EL (cell line): ENCODE measurements at regions not wholly inside any gene's neighbourhood (a gene's known extent, or its start where the extent isn't known, plus 50 kb on each side); places are given as distances from the start of the nearest gene placed in this dataset.
A peak's percentile ranks its signal among the peaks of the same experiment; 100 is the strongest.

Experiments
- DNase-seq: peaks from one replicate; pipeline ENCODE4 v3.0.0-alpha.2; 2016

DNA sequence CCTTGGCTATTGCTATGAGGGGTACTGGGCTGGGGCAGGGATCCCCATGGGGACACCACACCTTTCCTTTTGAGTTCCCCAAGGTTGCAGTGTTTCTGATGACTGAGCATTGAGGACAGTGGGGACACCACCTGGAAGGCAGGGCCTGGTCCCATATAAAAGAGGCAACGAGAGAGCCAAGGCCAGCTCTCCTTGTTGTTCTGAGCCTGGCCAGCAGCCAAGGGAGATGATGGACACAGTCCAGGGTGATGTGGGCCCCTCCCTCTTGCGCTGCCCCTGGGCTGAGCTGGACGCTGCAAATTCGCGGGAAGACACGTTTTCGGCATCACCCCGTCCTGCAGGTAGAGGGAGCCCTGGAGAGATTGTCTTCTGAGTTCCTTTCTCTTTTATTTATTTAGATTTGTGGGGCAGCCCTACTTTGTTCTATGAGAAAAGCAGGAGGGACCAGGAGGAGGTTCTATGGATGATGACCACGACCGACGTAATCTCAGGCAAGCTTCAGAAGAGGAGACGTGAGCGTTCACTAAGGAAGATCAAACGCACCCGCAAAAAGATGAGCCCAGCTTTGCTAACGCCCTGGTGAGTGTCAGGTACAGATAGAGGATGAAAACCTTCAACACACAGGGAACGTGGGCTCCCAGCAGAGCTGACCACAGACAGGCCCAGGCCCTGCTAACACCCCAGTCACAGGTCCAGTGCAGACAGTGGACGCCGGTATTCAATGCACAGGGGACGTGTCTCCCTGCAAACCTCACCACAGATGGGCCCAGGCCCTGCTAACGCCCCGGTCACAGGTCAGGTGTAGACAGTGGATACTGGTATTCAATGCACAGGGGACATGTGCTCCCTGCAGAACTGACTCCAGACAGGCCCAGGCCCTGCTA lies 97.4 kb downstream of the SHOX start:
- DNase-seq: peak; percentile 7

DNA sequence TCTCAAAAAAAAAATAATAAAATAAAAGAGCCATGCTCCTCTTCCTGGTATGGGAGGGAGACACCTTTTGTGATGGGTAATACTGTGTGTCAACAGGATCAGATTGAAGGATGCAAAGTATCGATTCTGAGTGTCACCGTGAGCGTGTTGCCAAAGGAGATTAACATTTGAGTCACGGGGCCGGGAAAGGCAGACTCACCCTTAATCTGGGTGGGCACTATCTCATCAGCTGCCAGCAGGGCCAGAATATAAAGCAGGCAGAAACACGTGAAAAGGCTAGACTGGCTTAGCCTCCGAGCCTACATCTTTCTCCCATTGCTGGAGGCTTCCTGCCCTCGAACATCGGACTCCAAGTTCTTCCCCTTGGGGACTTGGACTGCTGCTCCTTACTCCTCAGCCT lies 95.4 kb downstream of the SHOX start:
- no peak for DNase-seq

DNA sequence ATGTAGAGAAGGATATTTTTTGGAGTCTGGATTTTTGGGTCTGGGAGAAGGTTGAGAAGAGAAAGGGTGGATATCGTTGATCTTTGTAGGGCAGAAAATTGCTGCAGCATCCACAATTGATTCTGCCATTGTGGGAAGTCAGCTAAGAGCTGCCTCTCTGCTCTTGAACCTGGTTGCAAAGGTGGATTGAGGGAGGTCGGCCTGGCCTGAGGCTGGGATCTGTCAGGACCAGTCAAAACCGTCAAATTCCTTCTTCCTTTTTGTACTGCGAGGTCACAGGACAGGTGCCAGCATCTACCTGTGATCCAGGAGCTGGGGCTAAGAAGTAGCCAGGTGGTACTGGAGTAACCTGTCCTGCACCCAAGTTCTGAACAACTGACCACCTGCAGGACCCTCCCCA lies 93.7 kb downstream of the SHOX start:
- DNase-seq: peak; percentile 26

DNA sequence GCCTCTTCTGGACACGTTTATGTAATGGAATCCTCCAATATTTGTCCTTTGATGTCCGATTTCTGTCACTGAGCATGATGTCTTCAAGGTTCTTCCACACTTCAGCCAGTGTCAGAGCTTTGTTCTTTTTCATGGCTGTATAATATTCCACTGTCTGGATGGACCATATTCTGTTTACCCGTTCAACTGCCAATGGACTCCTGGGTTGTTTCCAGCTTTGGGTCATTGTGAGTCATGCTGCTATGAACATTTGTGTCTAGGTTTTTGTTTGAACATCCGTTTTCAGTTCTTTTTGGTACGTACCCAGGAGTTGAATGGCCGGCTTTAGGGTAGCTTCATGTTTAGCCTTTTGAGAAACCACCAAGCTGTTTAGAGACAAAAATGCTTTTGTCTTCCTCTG lies 93.2 kb downstream of the SHOX start:
- peak; percentile 19 for DNase-seq

DNA sequence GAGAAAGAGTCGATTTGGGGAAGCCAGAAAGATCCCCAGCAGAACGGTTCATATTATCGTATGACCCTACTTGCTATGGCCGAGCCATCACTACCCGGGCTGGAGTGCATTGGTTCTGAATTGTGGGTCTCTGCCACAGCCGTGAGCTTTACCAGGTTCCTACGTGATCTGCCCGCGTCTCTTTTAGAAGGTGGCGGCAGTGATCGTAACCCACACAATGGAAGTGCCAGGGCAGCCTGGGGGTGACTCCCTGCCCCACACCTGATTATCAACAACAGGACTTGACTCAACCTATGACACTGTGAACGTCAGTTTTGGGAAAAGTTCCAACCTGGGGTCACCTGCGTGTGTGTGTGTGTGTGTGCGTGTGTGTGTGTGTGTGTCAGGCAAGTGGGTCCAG lies 90.8 kb downstream of the SHOX start:
- no peak for DNase-seq

DNA sequence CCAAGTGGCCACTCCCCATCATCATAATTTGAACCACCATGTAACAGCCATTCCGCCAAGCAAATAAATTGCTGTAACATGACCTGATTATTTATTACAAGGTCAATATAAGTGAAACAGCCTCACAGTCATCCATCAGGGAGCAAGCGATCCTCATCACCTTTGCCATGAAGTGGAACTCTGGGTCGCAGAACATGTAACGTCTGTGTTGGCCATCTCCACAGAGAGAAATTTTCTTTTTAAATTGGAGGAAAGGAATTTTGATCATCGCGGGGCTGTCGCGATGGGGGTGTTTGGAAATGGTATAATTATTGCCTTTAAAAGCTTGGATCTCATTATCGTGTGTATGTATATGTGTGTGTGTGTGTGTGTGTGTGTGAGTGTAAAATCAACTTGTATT lies 90.2 kb downstream of the SHOX start:
- DNase-seq: no peak

DNA sequence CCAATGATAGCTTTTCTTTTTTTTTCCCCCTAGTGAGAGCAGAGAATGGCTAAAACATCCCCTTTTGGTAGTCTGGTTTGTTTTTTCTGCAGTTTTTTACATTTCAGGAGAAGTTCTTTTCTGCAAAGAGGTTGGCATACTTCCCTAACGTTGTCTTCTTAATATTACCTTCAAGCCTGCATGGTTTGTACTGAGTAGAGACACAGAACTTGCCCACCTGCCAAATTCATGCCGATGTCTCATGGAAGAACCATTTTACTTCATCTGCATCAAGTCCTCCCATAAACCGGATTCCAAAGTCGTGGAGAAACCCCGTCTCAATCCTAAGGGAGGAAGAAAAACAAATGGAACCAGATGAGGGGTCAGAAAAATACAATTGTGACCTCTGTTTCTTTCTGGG lies 89.7 kb downstream of the SHOX start:
- DNase-seq: no peak

DNA sequence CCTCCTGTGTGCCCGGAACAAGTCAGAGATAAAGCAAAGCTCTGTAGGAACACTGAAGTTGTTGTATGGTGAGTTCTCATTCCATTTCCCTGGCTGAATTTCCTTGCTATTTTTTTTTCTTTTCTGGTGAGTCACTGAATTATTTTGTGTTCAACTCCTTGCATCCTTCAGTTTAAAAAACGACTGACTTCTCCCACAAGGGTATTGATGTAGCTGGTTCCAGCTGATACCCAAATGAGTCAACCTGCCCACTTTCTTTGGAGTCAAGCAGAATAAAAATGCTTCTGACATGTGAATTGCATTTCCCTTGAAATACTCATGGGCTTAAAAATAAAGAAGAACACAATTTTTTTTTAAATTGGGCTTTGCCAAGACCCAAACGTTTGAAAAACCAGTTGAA lies 85.5 kb downstream of the SHOX start:
- no peak for DNase-seq

DNA sequence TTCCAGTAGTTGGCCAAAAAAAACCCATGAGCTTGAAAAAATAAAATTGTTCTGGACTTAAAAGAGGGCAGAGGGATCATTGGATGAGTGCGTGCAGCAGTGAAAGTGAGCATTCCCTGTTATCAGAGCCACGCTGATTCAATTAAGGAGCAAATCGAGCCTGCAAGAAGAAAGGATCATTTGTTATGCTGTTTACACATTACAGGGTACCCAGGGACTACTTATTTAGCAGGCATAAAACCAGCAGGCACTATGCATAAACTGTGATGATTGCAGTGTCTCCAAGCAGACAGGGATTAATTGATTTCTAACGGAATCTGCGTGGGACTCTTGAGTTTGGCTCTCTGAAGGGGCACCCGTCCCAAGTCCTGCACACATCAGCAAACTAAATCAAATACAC lies 83.5 kb downstream of the SHOX start:
- no peak for DNase-seq
